ENCODE measurements at regions not wholly inside any gene's neighbourhood (a gene's known extent, or its start where the extent isn't known, plus 50 kb on each side); places are given as distances from the start of the nearest gene placed in this dataset.

DNA sequence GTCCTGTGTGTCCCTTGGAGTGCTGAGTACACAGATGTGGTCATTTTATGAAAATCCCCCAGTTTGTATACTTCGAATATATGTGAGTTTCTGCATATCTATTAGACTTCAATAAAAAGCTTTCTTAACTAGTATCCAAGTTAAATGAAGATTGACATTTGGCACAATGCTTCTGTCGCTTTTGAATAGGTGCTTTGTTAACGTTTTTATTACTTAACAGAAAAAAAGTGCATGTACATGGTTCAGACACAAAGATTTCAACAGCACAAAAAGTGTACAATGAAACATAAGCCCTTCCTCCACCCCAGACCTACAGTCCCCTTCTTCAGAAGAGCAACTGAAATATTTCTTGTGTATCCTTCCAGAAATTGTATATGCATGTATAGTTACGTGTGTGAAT lies 427.4 kb upstream of the PROK2 start:
- no peak overlapping the region for H3K4me3 ChIP-seq (ENCODE audit: extremely low read depth in 1 of 4, insufficient read depth in 2 of 4, low read depth in 3 of 4, low read length in 4 of 4)
- 93% methylated on average over 4 of the region's 4 CpGs; no CpG with 5 or more reads in 1 of the 2 experiments for WGBS, 2 experiments (ENCODE audit: extremely low coverage in 1 of 2, insufficient coverage in 1 of 2, insufficient read length in 1 of 2, insufficient replicate concordance in 2 of 2, low coverage in 1 of 2, low lambda C conversion rate in 2 of 2, missing lambda C conversion rate in 1 of 2)
- TF ChIP-seq POLR2A (IDR thresholded peaks at IDR 0.05; ENCODE audit: control extremely low read depth in 1 of 2, low read depth in 2 of 2, low read length in 2 of 2) (no peak), SP1 (IDR thresholded peaks at IDR 0.05; ENCODE audit: low read depth, low read length) (no peak), POLR2AphosphoS5 (IDR thresholded peaks at IDR 0.05; ENCODE audit: low read depth, low read length) (no peak), TCF12 (IDR thresholded peaks at IDR 0.05; ENCODE audit: low read depth, low read length) (no peak), MAFK (IDR thresholded peaks at IDR 0.05; ENCODE audit: low read depth, low read length) (no peak), EGR1 (IDR thresholded peaks at IDR 0.05; ENCODE audit: borderline replicate concordance, low read depth, low read length) (no peak), CBX8 (IDR thresholded peaks at IDR 0.05; ENCODE audit: borderline replicate concordance, low read depth, low read length) (no peak)
- TF ChIP-seq, protein P1, sequence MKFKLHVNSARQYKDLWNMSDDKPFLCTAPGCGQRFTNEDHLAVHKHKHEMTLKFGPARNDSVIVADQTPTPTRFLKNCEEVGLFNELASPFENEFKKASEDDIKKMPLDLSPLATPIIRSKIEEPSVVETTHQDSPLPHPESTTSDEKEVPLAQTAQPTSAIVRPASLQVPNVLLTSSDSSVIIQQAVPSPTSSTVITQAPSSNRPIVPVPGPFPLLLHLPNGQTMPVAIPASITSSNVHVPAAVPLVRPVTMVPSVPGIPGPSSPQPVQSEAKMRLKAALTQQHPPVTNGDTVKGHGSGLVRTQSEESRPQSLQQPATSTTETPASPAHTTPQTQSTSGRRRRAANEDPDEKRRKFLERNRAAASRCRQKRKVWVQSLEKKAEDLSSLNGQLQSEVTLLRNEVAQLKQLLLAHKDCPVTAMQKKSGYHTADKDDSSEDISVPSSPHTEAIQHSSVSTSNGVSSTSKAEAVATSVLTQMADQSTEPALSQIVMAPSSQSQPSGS (IDR thresholded peaks at IDR 0.05; ENCODE audit: low read length) = no peak
- H2BK120ac ChIP-seq (replicated peaks; ENCODE audit: low read depth, low read length) = no peak overlapping the region
- H2BK20ac ChIP-seq (ENCODE audit: low read length) = no peak overlapping the region
- no peak overlapping the region for H3K9ac ChIP-seq (replicated peaks in 1 of 4; ENCODE audit: extremely low read depth in 1 of 4, low read depth in 3 of 4, low read length in 3 of 4)
- peaks cover 0 to 2% (median 0%) of the 10 kb centered on the region in 4 experiments; a peak in 1 of 7 replicates for H3K27me3 ChIP-seq (replicated peaks in 1 of 4; ENCODE audit: control insufficient read depth in 3 of 4, extremely low read depth in 1 of 4, insufficient read depth in 3 of 4, low read length in 3 of 4)
- H4K91ac ChIP-seq (replicated peaks; ENCODE audit: insufficient read length, low read length) = no peak overlapping the region
- no peak for DNase-seq (ENCODE audit: low read depth in 1 of 2, low spot score in 2 of 2)
- POLR2A ChIA-PET (ENCODE audit: partially characterized antibody) = no interaction called here
- H3K36me3 ChIP-seq (ENCODE audit: control insufficient read depth in 2 of 4, insufficient read depth in 4 of 4, low read length in 3 of 4) = no peaks in the 10 kb centered on the region
- H2BK5ac ChIP-seq (ENCODE audit: low read depth, low read length) = no peak overlapping the region
- H3K9me3 ChIP-seq (ENCODE audit: insufficient read depth in 2 of 2, low read depth in 1 of 2, low read length in 1 of 2) = no peaks in the 10 kb centered on the region
- H3K23me2 ChIP-seq (ENCODE audit: low read depth, low read length) = peaks cover 2% of the 10 kb centered on the region; the same call in 1 of the 2 replicates
- no peaks in the 10 kb centered on the region for H4K20me1 ChIP-seq (replicated peaks in 1 of 2; ENCODE audit: control insufficient read depth in 1 of 2, insufficient read depth in 2 of 2, low read length in 2 of 2)
- no peak for FAIRE-seq
- H3K23ac ChIP-seq (ENCODE audit: insufficient read length) = no peak overlapping the region
- no peak overlapping the region for H3K27ac ChIP-seq (ENCODE audit: low read depth, low read length)
- no peak overlapping the region for H3K4me2 ChIP-seq (ENCODE audit: insufficient read depth in 1 of 2, low read depth in 2 of 2, low read length in 2 of 2)
- no peak overlapping the region for H2AFZ ChIP-seq (ENCODE audit: low read length)
- H2BK12ac ChIP-seq (ENCODE audit: low read depth, low read length) = no peak overlapping the region
- H2AK5ac ChIP-seq (ENCODE audit: low read depth, low read length) = no peak overlapping the region
- H2BK15ac ChIP-seq (ENCODE audit: low read length) = no peak overlapping the region
- H3K4me1 ChIP-seq (replicated peaks in 1 of 4; ENCODE audit: control insufficient read depth in 3 of 4, insufficient read depth in 4 of 4, low read length in 3 of 4) = no peaks in the 10 kb centered on the region
- H3K14ac ChIP-seq (ENCODE audit: insufficient read length) = no peak overlapping the region
- H3K18ac ChIP-seq (ENCODE audit: extremely low read depth, low read length) = no peak overlapping the region
- no peak overlapping the region for H4K5ac ChIP-seq (ENCODE audit: insufficient read length, low read depth, low read length)
- no peak overlapping the region for H3K56ac ChIP-seq (replicated peaks; ENCODE audit: insufficient read length, low read depth, low read length)
- H3K79me2 ChIP-seq (ENCODE audit: control insufficient read depth in 1 of 2, insufficient read depth in 2 of 2, low read length in 2 of 2) = no peaks in the 10 kb centered on the region
- no peak overlapping the region for H4K8ac ChIP-seq (ENCODE audit: extremely low read depth, insufficient read depth, low read length)
- no peaks in the 10 kb centered on the region for H3K79me1 ChIP-seq (ENCODE audit: low read depth, low read length)
- no peak overlapping the region for H3K4ac ChIP-seq (replicated peaks; ENCODE audit: insufficient read length, low read depth, low read length)
- CTCF ChIA-PET (ENCODE audit: partially characterized antibody) = no interaction called here

All from H1 (cell line).